Nephron (organoid): ENCODE measurements at regions not wholly inside any gene's neighbourhood (a gene's known extent, or its start where the extent isn't known, plus 50 kb on each side); places are given as distances from the start of the nearest gene placed in this dataset.

Source experiments
- H3K27ac Mint-ChIP-seq, 3 experiments: 2 replicates each; pipeline ENCODE4 v1.8.0; 2020; ENCODE audit warnings: mixed read lengths in 3 of 3, mild to moderate bottlenecking in 2 of 3, moderate library complexity in 1 of 3
- H3K27me3 Mint-ChIP-seq: 2 replicates; pipeline ENCODE4 v1.8.0; 2021; ENCODE audit warnings: low read depth, mild to moderate bottlenecking, moderate library complexity, mixed read lengths
- H3K36me3 Mint-ChIP-seq: 2 replicates; pipeline ENCODE4 v1.8.0; 2020; ENCODE audit warnings: low read depth, mixed read lengths
- H3K4me1 Mint-ChIP-seq: 2 replicates; pipeline ENCODE4 v1.8.0; 2020; ENCODE audit warnings: mixed read lengths
- H3K4me3 Mint-ChIP-seq, 3 experiments: 2 replicates each; pipeline ENCODE4 v1.8.0; 2020; ENCODE audit warnings: mild to moderate bottlenecking in 3 of 3, mixed read lengths in 3 of 3, moderate library complexity in 2 of 3
- H3K9me3 Mint-ChIP-seq: 2 replicates; pipeline ENCODE4 v1.8.0; 2020; ENCODE audit warnings: mixed read lengths
- CTCF ChIP-seq, 3 experiments: fragments of 200-600 bp; sonication (generic); IDR thresholded peaks; one replicate each; pipeline ENCODE4 v1.5.0; 2021; ENCODE audit warnings: antibody characterized with exemption in 3 of 3; ENCODE audit not compliant: unreplicated experiment in 3 of 3

GRCh38 chr10:15448598-15448997 lies 77.5 kb upstream of the FAM171A1 start:
- Mint-ChIP-seq H3K4me1 (peaks cover 42% of the 10 kb centered on the region), H3K9me3 (no peaks in the 10 kb centered on the region), H3K36me3 (no peaks in the 10 kb centered on the region), H3K4me3 (no peak overlapping the region), H3K27ac (no peak overlapping the region), H3K27me3 (peaks cover 20% of the 10 kb centered on the region)
- no peak for TF ChIP-seq CTCF (IDR thresholded peaks at IDR 0.05; ENCODE audit: unreplicated experiment in 3 of 3)

GRCh38 chr10:15445006-15445390 lies 73.9 kb upstream of the FAM171A1 start:
- peaks cover 16% of the 10 kb centered on the region for H3K4me1 Mint-ChIP-seq
- peak overlapping the region in 1 of 3 experiments; percentile 5 for H3K27ac Mint-ChIP-seq
- H3K4me3 Mint-ChIP-seq = no peak overlapping the region
- H3K9me3 Mint-ChIP-seq = no peaks in the 10 kb centered on the region
- H3K27me3 Mint-ChIP-seq = peaks cover 20% of the 10 kb centered on the region
- H3K36me3 Mint-ChIP-seq = no peaks in the 10 kb centered on the region
- TF ChIP-seq CTCF (IDR thresholded peaks at IDR 0.05; ENCODE audit: unreplicated experiment in 3 of 3) = no peak

GRCh38 chr10:15444105-15445005 lies 73.3 kb upstream of the FAM171A1 start:
- TF ChIP-seq CTCF (IDR thresholded peaks at IDR 0.05; ENCODE audit: unreplicated experiment in 3 of 3) = no peak
- Mint-ChIP-seq H3K9me3 (no peaks in the 10 kb centered on the region), H3K4me3 (no peak overlapping the region), H3K27me3 (peaks cover 20% of the 10 kb centered on the region), H3K36me3 (no peaks in the 10 kb centered on the region), H3K4me1 (peaks cover 22% of the 10 kb centered on the region), H3K27ac (peak overlapping the region in 1 of 3 experiments; percentile 1)

GRCh38 chr10:15442056-15442455 lies 71.0 kb upstream of the FAM171A1 start:
- no peak overlapping the region for H3K4me3 Mint-ChIP-seq
- no peaks in the 10 kb centered on the region for H3K9me3 Mint-ChIP-seq
- H3K27me3 Mint-ChIP-seq = peaks cover 14% of the 10 kb centered on the region
- no peak for TF ChIP-seq CTCF (IDR thresholded peaks at IDR 0.05; ENCODE audit: unreplicated experiment in 3 of 3)
- H3K27ac Mint-ChIP-seq = peak overlapping the region in 1 of 3 experiments; percentile 24
- no peaks in the 10 kb centered on the region for H3K36me3 Mint-ChIP-seq
- H3K4me1 Mint-ChIP-seq = peaks cover 31% of the 10 kb centered on the region

GRCh38 chr10:15440204-15440711 lies 69.2 kb upstream of the FAM171A1 start:
- no peaks in the 10 kb centered on the region for H3K9me3 Mint-ChIP-seq
- peaks cover 9% of the 10 kb centered on the region for H3K27me3 Mint-ChIP-seq
- no peak for TF ChIP-seq CTCF (IDR thresholded peaks at IDR 0.05; ENCODE audit: unreplicated experiment in 3 of 3)
- H3K4me1 Mint-ChIP-seq = peaks cover 38% of the 10 kb centered on the region
- H3K27ac Mint-ChIP-seq = peak overlapping the region; percentile 81 to 90 (median 89)
- H3K36me3 Mint-ChIP-seq = no peaks in the 10 kb centered on the region
- peak overlapping the region in 1 of 3 experiments; percentile 22 for H3K4me3 Mint-ChIP-seq
